GM19035 (cell line): ENCODE measurements at regions not wholly inside any gene's neighbourhood (a gene's known extent, or its start where the extent isn't known, plus 50 kb on each side); places are given as distances from the start of the nearest gene placed in this dataset.

Source experiments
- ATAC-seq: cut with Tn5 transposase; IDR thresholded peaks from one replicate; pipeline ENCODE4 v1.9.1; 2021; ENCODE audit not compliant: unreplicated experiment

DNA sequence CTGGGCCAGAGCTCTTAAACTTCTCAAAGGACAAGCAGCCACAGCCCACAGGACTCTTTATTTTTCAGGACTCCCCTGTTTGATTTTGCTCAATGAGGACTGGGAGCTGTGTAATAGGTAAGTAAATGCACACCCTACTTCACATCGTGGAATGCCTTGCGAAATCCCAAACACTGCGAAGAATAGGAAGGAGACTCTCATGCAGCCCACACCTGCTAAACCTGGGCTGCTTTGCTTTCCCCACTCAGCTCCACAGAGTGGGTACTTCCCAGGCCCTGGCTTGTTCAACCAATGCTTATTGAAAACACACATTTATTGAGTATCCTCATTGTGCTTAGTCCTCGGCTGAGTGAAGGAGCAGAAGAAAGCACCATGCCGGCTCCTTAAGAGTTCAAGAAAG, 103.3 kb upstream of the FSTL4 start:
- no peak for ATAC-seq

DNA sequence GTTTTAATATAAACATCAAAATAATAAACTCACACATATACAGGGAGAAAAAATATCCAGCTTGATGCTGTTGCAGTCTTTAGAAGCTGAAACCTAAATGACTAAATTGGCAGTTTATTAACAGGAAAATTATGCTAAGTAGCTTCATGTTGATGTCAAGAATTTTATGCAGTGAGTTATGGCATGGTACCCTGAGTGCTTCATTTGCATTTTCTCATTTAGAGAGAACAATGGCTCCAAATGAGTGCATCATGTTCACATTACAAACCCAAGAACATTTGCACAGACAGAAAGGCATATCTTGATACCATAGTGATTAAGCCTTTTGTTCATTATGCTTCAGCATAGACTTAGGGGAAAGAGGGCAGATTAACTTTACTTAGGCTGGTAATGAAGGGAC, 102.9 kb upstream of the FSTL4 start:
- ATAC-seq: no peak

DNA sequence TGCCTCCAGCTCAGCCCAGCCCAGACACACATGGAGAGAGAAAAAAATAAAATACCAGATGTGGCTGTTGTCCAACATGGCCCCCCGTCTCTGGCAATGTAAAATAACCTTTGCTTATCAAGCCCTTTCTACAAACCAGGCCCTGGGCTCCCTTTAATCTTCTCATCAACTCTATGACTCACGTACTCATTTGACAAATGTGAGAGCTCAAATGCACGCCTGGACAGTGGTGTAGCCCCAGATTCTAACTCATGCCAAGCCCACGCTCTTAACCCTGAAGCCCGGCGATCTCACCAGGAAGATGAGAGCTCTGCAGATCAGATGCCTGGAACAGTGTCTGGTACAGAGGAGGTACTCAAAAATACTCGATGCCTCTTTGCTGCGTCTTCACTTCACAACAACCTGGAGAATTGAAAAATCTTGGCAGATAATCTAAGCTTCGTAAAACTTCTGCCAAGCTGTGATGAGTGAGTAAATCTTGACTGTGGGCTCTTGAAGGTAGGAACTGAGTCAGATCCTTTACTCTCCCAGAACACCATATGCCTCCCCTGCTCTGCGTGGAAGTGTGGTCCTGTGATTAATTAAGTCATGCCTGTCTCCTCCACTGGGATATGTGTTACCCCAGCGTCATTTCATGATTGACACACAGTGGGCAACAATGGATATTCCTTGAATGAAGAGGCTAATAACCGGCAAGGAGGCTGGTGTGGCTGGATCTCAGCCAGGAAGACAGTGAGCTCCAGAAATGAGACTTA, 102.0 kb upstream of the FSTL4 start:
- ATAC-seq: no peak

GRCh38 chr5:133713751-133714150, 101.4 kb upstream of the FSTL4 start:
- no peak for ATAC-seq

GRCh38 chr5:133713209-133713608, 100.9 kb upstream of the FSTL4 start:
- no peak for ATAC-seq

- ATAC-seq: no peak
These were observed 100.2 kb upstream of the FSTL4 start for GRCh38 chr5:133712562-133712961.

- no peak for ATAC-seq
These were observed 96.9 kb upstream of the FSTL4 start for GRCh38 chr5:133709209-133709725.

GRCh38 chr5:133708331-133708850, 96.0 kb upstream of the FSTL4 start:
- no peak for ATAC-seq

- no peak for ATAC-seq
These were observed 95.3 kb upstream of the FSTL4 start for GRCh38 chr5:133707629-133708028.

GRCh38 chr5:133706506-133707430, 94.4 kb upstream of the FSTL4 start:
- no peak for ATAC-seq

- no peak for ATAC-seq
These were observed 93.0 kb upstream of the FSTL4 start for GRCh38 chr5:133705331-133705730.

DNA sequence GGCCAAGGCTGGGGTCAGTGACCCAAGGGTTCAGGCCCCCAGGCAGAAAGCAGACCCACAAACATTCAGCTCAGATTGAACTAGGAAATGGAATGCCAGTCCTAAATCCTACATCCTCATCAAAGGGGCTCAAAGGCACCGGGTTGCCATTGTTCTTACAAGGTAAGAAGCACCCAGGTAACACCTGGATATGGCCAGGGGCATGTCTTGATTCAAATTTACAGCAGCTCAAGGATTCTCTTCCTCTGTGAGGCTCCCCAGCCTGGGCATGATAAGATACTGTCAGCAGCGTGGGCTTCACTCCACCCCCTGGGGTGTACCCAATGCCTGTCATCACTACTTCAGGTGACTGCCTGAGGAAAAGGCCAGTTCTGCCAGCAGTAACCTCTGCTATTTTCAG, 92.1 kb upstream of the FSTL4 start:
- ATAC-seq: no peak

DNA sequence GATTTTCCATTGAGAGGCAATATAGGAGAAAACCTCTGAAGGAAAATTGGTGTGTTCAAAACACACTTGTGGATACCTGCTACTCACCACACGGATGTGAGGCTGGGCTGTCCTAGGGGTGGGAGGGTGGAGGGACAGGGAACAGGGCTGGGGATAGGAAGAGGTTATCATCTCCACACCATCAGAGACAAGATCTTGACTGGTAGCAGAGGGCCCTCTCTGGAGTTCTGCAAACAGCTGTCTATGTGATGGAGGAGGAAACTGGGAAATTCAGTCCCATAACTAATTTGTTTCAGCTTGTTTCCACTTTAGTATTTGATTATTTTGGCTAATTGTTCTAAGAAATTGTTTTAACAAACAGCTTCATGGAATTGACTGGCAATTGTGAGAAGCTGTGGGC, 91.6 kb upstream of the FSTL4 start:
- ATAC-seq: no peak

GRCh38 chr5:133702791-133703770, 90.7 kb upstream of the FSTL4 start:
- ATAC-seq: no peak

GRCh38 chr5:133701871-133702270, 89.5 kb upstream of the FSTL4 start:
- ATAC-seq: no peak

GRCh38 chr5:133700251-133700650, 87.9 kb upstream of the FSTL4 start:
- ATAC-seq: no peak

GRCh38 chr5:133698646-133699526, 86.5 kb upstream of the FSTL4 start:
- peak; percentile 86 for ATAC-seq

GRCh38 chr5:133698259-133698554, 85.9 kb upstream of the FSTL4 start:
- ATAC-seq: no peak

DNA sequence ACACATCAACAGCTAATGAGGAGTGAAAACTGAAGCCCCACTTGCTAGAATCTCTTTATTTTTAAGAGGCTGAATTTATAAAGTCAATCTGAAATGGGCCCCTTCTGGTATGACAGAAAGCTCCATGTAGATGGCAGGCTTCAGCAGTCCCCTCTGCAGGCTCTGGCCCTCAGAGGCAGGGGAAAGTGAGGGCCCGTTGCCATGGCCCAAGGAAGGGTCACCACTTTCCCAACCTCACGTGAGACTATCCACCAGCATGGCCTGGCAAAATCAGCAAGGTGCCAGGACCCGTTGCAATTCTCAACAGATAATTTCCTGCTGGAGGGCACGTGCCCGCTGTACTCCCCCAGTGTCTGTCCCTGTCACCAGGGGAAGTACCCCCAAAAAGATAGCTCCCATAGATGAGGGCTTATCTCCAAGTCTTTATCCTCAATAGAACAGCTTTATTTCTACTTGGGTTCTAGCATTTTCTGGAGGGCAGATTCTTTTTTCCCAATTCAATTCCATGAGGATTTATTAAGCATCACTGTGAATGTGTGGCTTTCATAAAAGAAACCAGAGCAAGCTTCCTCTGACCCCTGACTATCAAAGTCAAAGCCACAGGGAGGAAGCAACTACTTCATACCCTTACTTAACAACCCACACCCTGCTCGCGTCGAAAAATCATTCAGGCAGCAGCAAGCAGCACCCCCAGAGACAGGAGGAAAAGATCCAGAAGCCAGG, 85.4 kb upstream of the FSTL4 start:
- no peak for ATAC-seq
